ENCODE measurements at regions not wholly inside any gene's neighbourhood (a gene's known extent, or its start where the extent isn't known, plus 50 kb on each side); places are given as distances from the start of the nearest gene placed in this dataset.

DNA sequence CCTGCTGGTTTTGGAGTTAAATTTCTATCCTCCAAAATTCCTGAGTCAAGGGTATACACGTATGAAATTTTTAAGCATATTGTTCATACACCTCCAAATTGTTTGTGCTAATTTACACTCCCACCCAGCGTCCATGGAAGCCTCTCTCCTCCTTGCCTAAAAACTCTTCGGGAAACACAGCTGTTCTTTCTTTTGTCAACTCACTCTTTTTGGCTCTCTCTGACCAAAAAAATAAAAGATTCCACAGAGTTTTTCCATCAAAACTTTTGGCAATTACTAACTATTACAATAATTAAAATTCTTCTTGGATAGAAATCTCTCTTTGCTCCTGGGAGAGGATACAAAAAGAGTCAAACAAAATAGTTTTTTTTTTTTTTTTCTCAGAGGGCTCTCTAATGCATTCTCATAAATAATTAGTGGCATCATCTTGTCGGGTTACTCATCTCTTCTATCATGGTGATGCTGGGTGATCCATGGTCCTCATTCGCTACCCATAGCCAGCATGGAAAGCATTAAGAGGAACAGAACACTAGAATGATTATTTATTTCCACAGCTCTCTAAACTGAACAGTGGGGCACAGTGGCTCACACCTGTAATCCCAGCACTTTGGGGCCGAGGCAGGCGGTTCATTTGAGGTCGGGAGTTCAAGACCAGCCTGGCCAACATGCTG lies 310.7 kb downstream of the SFMBT2 start:
- TF ChIP-seq, protein P1, sequence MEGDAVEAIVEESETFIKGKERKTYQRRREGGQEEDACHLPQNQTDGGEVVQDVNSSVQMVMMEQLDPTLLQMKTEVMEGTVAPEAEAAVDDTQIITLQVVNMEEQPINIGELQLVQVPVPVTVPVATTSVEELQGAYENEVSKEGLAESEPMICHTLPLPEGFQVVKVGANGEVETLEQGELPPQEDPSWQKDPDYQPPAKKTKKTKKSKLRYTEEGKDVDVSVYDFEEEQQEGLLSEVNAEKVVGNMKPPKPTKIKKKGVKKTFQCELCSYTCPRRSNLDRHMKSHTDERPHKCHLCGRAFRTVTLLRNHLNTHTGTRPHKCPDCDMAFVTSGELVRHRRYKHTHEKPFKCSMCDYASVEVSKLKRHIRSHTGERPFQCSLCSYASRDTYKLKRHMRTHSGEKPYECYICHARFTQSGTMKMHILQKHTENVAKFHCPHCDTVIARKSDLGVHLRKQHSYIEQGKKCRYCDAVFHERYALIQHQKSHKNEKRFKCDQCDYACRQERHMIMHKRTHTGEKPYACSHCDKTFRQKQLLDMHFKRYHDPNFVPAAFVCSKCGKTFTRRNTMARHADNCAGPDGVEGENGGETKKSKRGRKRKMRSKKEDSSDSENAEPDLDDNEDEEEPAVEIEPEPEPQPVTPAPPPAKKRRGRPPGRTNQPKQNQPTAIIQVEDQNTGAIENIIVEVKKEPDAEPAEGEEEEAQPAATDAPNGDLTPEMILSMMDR (IDR thresholded peaks at IDR 0.05; ENCODE audit: insufficient read depth, low read length, missing control alignments): no peak
- H3K4me3 ChIP-seq (ENCODE audit: low read depth, low read length): no peak overlapping the region
- CTCF ChIA-PET: no interaction called here
- POLR2A ChIA-PET: no interaction called here
- DNase-seq (ENCODE audit: low read depth, low spot score): no peak

DNA sequence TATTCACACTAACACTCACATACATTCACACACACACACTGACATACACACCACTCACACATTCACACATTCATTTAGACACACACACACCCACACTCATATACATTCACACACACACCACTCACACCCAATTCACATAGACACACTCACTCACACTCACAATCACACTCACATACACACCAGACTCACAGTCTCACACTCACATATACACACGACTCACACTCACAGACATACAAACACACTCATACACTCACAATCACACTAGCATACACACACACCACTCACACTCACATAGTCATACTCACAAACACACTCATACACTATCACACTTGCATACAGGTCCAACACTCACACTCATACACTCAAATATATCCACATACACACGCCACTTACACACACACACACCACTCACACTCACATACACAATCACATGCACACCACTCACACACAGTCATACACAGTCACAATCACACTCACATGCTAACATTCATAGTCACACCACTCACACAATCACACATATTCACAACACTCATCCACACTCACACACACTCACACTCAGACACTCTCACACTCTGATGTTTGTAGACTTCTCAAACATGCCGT lies 312.6 kb downstream of the SFMBT2 start:
- ChIA-PET CTCF (no interaction called here), POLR2A (no interaction called here)
- DNase-seq (ENCODE audit: low read depth, low spot score): no peak
- TF ChIP-seq, protein P1 (IDR thresholded peaks at IDR 0.05; ENCODE audit: insufficient read depth, low read length, missing control alignments): no peak
- H3K4me3 ChIP-seq (ENCODE audit: low read depth, low read length): no peak overlapping the region

DNA sequence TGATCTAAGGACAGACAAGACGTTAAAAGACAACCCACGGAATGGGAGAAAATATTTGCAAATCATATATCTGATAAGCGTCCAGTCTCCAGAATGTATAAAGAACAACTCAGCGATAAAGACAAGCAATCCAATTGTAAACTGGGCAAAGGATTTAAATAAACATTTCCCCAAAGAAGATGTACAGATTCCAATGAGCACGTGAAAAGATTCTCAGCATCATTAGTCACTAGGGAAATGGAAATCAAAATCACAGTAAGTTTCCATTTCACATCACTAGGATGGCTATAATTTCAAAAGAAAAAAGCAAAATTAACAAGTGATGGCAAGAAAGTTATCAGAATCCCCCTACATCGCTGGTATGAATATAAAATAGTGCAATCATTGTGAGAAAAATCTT lies 316.1 kb downstream of the SFMBT2 start:
- no peak for DNase-seq (ENCODE audit: low read depth, low spot score)
- CTCF ChIA-PET: no interaction called here
- POLR2A ChIA-PET: no interaction called here
- TF ChIP-seq, protein P1 (IDR thresholded peaks at IDR 0.05; ENCODE audit: insufficient read depth, low read length, missing control alignments): no peak
- H3K4me3 ChIP-seq (ENCODE audit: low read depth, low read length): no peak overlapping the region

DNA sequence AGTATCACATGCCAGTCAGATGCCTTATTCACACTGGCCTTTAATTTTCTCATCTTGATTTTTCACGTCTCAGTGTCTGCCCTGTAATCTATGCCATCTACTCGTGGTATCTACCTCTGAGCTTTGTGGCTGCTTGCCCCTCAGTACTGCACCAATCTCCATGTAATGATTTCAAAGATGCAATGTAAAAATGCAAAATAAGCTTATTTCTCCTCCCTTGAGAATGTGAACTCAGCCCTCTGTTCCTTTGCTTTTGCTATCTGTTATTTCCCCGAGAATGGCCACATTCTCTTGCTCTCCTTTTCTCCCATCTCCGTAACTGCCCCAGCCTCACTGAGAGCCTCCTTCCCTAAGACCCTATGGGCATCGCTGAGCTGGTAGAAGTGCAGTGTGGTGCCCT lies 317.5 kb downstream of the SFMBT2 start:
- ChIA-PET POLR2A (no interaction called here), CTCF (interaction anchor here (1.1 kb wide), 1 partner anchor 11 kb away, joined by 3 read pairs; no protein-coding TSS in a partner anchor)

DNA sequence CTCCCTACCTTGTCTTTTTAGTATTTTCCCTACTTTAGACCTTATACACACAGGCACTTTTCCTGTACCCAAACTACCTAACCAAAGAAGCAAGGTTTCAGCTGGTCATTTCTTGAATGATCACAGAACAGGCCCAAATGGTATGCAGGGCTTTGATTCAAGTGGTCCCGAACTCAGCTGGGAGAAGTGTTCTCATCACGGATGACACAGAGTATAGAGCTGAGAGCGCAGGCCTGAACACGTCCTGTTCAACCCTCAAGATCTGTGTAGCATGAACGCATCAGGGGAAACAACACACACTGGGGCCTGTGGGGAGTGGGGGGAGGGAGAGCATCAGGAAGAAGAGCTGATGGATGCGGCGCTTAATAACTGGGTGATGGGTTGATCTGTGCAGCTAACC lies 318.2 kb downstream of the SFMBT2 start:
- TF ChIP-seq, protein P1 (IDR thresholded peaks at IDR 0.05; ENCODE audit: insufficient read depth, low read length, missing control alignments): no peak
- no peak for DNase-seq (ENCODE audit: low read depth, low spot score)
- no peak overlapping the region for H3K4me3 ChIP-seq (ENCODE audit: low read depth, low read length)
- ChIA-PET CTCF (interaction anchor here (1.1 kb wide), 1 partner anchor 10 kb away, joined by 3 read pairs; no protein-coding TSS in a partner anchor), POLR2A (no interaction called here)

More for the DNA sequence above, 317.5 kb downstream of the SFMBT2 start:
- TF ChIP-seq, protein P1 (IDR thresholded peaks at IDR 0.05; ENCODE audit: insufficient read depth, low read length, missing control alignments): no peak
- DNase-seq (ENCODE audit: low read depth, low spot score): no peak
- H3K4me3 ChIP-seq (ENCODE audit: low read depth, low read length): no peak overlapping the region

DNA sequence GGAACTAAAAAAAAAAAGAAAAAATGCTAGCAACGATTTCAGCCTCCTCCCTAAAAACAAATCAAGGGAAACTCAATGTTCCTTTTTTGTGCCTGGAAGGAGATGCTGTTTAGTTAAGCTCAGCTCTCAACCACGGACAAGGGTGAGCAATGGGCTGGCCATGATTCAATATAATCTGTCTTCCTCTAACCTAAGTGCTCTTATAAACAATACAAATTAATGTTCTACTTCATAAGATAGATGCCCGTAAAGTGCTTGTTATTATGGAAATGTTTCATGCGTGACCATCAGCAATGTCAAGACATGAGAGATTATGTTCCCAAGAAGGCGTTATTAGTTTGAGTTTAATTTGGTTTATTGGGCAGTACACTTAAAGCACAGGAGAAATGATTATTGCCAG lies 320.3 kb downstream of the SFMBT2 start:
- CTCF ChIA-PET: no interaction called here
- TF ChIP-seq, protein P1 (IDR thresholded peaks at IDR 0.05; ENCODE audit: insufficient read depth, low read length, missing control alignments): no peak

More for the DNA sequence above, 320.3 kb downstream of the SFMBT2 start:
- H3K4me3 ChIP-seq (ENCODE audit: low read depth, low read length): no peak overlapping the region
- POLR2A ChIA-PET: no interaction called here
- DNase-seq (ENCODE audit: low read depth, low spot score): no peak
